Liver (tissue), 3 donors: ENCODE measurements at regions not wholly inside any gene's neighbourhood (a gene's known extent, or its start where the extent isn't known, plus 50 kb on each side); places are given as distances from the start of the nearest gene placed in this dataset.

Source experiments
- MAX ChIP-seq: IDR thresholded peaks from 2 replicates; pipeline ENCODE4 v1.6.1; 2016; ENCODE audit warnings: antibody characterized with exemption
- NR2F2 ChIP-seq: IDR thresholded peaks from 2 replicates; pipeline ENCODE4 v1.6.1; 2016; ENCODE audit warnings: antibody characterized with exemption
- TF ChIP-seq, protein P1 (sequence below): IDR thresholded peaks from 2 replicates; pipeline ENCODE4 v1.6.1; 2016; ENCODE audit warnings: antibody characterized with exemption, mild to moderate bottlenecking
- TF ChIP-seq, protein P2 (sequence below): fragments of 150-350 bp; IDR thresholded peaks from 2 replicates; pipeline ENCODE4 v1.5.1; 2017; ENCODE audit warnings: improper control_type of control experiment, low read depth, low read length; ENCODE audit not compliant: missing input control
- donor health status: healthy.
- donor health status: healthy.

DNA sequence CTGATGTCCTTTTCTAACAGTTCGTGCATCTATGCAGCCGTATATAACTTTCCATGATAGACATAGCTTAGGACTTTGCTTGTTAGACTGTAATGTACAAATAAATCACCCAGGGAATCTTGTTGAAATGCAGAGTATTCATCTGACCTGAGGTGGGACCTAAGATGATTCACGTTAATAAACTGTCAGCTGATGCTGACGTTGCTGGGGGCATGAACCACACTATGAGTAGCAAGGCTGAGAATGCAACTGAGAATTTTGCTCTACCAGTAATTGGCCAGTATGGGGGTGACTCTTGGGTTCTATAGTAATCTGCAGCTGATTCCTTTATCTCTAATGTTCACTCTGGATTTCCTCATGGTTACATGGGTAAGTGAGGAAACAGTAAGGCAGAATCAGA is 130.1 kb upstream of the MALRD1 start:
- TF ChIP-seq, protein P1, sequence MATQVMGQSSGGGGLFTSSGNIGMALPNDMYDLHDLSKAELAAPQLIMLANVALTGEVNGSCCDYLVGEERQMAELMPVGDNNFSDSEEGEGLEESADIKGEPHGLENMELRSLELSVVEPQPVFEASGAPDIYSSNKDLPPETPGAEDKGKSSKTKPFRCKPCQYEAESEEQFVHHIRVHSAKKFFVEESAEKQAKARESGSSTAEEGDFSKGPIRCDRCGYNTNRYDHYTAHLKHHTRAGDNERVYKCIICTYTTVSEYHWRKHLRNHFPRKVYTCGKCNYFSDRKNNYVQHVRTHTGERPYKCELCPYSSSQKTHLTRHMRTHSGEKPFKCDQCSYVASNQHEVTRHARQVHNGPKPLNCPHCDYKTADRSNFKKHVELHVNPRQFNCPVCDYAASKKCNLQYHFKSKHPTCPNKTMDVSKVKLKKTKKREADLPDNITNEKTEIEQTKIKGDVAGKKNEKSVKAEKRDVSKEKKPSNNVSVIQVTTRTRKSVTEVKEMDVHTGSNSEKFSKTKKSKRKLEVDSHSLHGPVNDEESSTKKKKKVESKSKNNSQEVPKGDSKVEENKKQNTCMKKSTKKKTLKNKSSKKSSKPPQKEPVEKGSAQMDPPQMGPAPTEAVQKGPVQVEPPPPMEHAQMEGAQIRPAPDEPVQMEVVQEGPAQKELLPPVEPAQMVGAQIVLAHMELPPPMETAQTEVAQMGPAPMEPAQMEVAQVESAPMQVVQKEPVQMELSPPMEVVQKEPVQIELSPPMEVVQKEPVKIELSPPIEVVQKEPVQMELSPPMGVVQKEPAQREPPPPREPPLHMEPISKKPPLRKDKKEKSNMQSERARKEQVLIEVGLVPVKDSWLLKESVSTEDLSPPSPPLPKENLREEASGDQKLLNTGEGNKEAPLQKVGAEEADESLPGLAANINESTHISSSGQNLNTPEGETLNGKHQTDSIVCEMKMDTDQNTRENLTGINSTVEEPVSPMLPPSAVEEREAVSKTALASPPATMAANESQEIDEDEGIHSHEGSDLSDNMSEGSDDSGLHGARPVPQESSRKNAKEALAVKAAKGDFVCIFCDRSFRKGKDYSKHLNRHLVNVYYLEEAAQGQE, result no peak
- TF ChIP-seq, protein P2, sequence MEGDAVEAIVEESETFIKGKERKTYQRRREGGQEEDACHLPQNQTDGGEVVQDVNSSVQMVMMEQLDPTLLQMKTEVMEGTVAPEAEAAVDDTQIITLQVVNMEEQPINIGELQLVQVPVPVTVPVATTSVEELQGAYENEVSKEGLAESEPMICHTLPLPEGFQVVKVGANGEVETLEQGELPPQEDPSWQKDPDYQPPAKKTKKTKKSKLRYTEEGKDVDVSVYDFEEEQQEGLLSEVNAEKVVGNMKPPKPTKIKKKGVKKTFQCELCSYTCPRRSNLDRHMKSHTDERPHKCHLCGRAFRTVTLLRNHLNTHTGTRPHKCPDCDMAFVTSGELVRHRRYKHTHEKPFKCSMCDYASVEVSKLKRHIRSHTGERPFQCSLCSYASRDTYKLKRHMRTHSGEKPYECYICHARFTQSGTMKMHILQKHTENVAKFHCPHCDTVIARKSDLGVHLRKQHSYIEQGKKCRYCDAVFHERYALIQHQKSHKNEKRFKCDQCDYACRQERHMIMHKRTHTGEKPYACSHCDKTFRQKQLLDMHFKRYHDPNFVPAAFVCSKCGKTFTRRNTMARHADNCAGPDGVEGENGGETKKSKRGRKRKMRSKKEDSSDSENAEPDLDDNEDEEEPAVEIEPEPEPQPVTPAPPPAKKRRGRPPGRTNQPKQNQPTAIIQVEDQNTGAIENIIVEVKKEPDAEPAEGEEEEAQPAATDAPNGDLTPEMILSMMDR, result no peak
- TF ChIP-seq NR2F2, result no peak
- no peak for TF ChIP-seq MAX
